ENCODE measurements at regions not wholly inside any gene's neighbourhood (a gene's known extent, or its start where the extent isn't known, plus 50 kb on each side); places are given as distances from the start of the nearest gene placed in this dataset.

GRCh38 chr6:169989594-169989993 lies 238.2 kb downstream of the ERMARD start:
- peak overlapping the region in 1 of 4 donors; percentile 82 for H3K4me3 Mint-ChIP-seq
- peaks cover 6 to 22% (median 15%) of the 10 kb centered on the region in 4 donors for H3K4me1 Mint-ChIP-seq
- Histone ChIP-seq H3K27ac (ENCODE audit: insufficient read depth, low read length, poor library complexity, severe bottlenecking) (no peak overlapping the region), H3K4me1 (ENCODE audit: control insufficient read depth, insufficient read depth, low read length, poor library complexity, severe bottlenecking) (peaks cover 14% of the 10 kb centered on the region), H3K4me3 (ENCODE audit: low read depth, low read length) (peak overlapping the region; percentile 57), H3K36me3 (ENCODE audit: control insufficient read depth, insufficient read depth, low read length) (no peaks in the 10 kb centered on the region), H3K9me3 (ENCODE audit: control insufficient read depth in 2 of 2, low read length in 2 of 2) (no peaks in the 10 kb centered on the region), H3K27me3 (ENCODE audit: control insufficient read depth, insufficient read depth, low read length) (no peaks in the 10 kb centered on the region)
- ATAC-seq (ENCODE audit: low read depth in 2 of 2) = no peak
- H3K9me3 Mint-ChIP-seq = no peaks in the 10 kb centered on the region
- H3K27me3 Mint-ChIP-seq = no peaks in the 10 kb centered on the region
- DNase-seq = no peak
- no peaks in the 10 kb centered on the region for H3K36me3 Mint-ChIP-seq
- peak overlapping the region; percentile 8 to 81 (median 18) for H3K27ac Mint-ChIP-seq

DNA sequence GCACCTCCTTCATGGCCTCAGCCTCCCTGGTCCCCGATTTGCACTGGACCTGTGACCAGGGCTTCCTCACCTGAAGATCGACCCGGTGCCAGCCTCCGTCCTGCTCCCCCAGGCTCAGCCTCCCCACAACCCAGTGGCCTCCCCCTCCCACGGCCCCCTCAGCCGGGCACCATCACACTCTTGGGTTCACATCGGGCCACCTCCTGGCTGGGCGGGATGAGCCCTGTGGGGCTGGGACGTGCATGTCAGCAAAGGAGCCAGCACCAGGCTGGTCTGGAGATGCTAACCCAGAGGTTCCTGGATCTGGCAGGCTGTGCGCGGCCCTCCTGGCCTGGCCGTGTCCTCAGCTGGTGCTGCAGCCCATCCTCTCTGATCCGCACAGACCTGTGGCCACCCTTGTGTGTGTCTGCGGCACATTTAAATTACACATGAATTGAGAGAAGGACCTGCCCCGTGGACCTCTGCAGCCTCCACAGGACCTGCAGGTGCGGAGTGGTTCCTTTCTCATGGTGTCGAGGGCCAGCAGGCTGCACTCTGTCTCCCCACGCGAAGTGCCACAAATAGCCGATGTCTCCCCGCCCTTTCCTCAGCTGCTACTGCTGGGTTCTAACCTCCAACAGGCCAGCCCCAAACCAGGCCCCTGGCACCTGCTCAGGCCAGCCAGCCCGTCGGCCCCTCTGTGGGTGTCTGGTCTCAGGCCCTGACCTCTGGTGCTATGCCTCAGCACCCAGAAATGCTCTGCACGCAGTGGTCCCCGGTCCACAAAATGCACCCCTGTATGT lies 237.5 kb downstream of the ERMARD start:
- Mint-ChIP-seq H3K4me3 (no peak overlapping the region), H3K27me3 (no peaks in the 10 kb centered on the region)

DNA sequence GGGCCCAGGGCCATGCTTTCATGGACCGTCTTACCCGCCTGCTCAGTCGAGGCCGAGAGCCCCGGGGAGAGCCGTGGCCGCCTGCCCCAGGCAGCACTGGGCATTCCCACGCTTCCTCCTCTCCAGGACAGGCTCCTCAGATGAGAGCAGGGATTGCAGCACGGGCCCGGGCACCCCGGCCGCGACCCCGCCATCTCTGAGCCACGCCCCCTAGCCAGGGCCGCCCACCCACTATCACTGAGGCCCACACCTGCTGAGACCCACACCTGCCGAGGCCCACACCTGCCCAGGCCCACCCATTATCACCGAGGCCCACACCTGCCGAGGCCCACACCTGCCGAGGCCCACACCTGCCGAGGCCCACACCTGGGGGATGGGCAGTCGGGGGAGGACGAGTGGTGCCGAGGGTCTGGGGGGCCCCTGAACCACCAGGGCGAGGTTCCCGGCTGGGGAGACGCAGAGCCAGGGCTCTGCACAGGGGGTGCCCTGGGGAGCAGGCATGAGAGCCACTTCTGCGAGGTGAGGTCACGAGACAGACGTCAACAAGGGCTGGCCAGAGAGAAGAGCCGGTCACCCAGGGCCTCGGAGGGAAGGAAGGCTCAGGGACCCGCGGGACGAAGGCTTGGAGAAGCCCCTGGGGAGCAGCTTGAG lies 235.6 kb downstream of the ERMARD start:
- Histone ChIP-seq H3K36me3 (ENCODE audit: control insufficient read depth, insufficient read depth, low read length) (no peaks in the 10 kb centered on the region), H3K4me1 (ENCODE audit: control insufficient read depth, insufficient read depth, low read length, poor library complexity, severe bottlenecking) (peaks cover 8% of the 10 kb centered on the region), H3K9me3 (ENCODE audit: control insufficient read depth in 2 of 2, low read length in 2 of 2) (no peaks in the 10 kb centered on the region), H3K27me3 (ENCODE audit: control insufficient read depth, insufficient read depth, low read length) (no peaks in the 10 kb centered on the region), H3K27ac (ENCODE audit: insufficient read depth, low read length, poor library complexity, severe bottlenecking) (no peak overlapping the region), H3K4me3 (ENCODE audit: low read depth, low read length) (no peak overlapping the region)
- H3K4me3 Mint-ChIP-seq = no peak overlapping the region
- no peak overlapping the region for H3K27ac Mint-ChIP-seq
- peaks cover 6 to 17% (median 15%) of the 10 kb centered on the region in 4 donors for H3K4me1 Mint-ChIP-seq
- H3K9me3 Mint-ChIP-seq = no peaks in the 10 kb centered on the region
- no peaks in the 10 kb centered on the region for H3K27me3 Mint-ChIP-seq
- H3K36me3 Mint-ChIP-seq = no peaks in the 10 kb centered on the region
- DNase-seq (peak in 1 of 3 donors; percentile 8), ATAC-seq (ENCODE audit: low read depth in 2 of 2) (no peak)

More for the DNA sequence above, 237.5 kb downstream of the ERMARD start:
- Histone ChIP-seq H3K36me3 (ENCODE audit: control insufficient read depth, insufficient read depth, low read length) (no peaks in the 10 kb centered on the region), H3K4me1 (ENCODE audit: control insufficient read depth, insufficient read depth, low read length, poor library complexity, severe bottlenecking) (peaks cover 14% of the 10 kb centered on the region), H3K4me3 (ENCODE audit: low read depth, low read length) (no peak overlapping the region), H3K9me3 (ENCODE audit: control insufficient read depth in 2 of 2, low read length in 2 of 2) (no peaks in the 10 kb centered on the region), H3K27me3 (ENCODE audit: control insufficient read depth, insufficient read depth, low read length) (no peaks in the 10 kb centered on the region), H3K27ac (ENCODE audit: insufficient read depth, low read length, poor library complexity, severe bottlenecking) (no peak overlapping the region)
- Mint-ChIP-seq H3K36me3 (no peaks in the 10 kb centered on the region), H3K4me1 (peaks cover 6 to 22% (median 15%) of the 10 kb centered on the region in 4 donors), H3K9me3 (no peaks in the 10 kb centered on the region), H3K27ac (no peak overlapping the region)
- DNase-seq (no peak), ATAC-seq (ENCODE audit: low read depth in 2 of 2) (no peak)

DNA sequence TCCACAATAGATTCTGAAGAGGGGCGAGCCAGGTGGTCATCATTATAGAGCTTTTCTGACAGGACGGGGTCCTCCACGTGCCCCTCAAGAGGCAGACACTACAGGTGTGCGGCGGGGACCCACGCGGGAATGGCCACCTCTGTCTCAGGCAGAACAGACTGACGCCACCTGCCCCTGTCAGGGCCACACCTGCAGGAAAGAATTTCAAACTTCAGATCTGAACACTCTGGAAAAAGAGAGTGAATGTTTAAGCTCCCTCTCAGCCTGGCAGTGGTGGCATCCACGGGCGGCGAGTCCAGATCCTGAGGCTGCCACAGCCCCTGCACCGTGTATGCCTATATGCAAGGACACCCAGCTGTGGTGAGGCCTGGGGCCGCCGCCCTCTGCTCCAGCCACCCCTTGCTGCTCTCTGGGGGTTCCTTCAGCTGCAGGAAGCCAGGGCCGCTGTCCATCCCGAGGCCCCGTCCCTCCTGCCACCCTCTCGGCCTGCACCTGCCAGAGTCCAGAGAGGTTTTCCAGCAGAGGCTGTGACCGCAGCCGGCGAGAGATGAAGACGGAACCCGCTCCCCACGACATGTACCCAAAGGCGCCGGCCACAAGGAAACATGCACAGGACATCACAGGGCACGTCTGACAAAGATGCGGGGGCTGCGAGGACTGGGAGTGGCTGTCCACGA lies 234.9 kb downstream of the ERMARD start:
- no peaks in the 10 kb centered on the region for H3K27me3 ChIP-seq (ENCODE audit: control insufficient read depth, insufficient read depth, low read length)
- Mint-ChIP-seq H3K9me3 (no peaks in the 10 kb centered on the region), H3K4me3 (peak overlapping the region in 1 of 4 donors; percentile 10), H3K4me1 (peaks cover under 1 to 13% (median 11%) of the 10 kb centered on the region in 4 donors), H3K27me3 (no peaks in the 10 kb centered on the region), H3K36me3 (no peaks in the 10 kb centered on the region), H3K27ac (peak overlapping the region in 1 of 3 donors; percentile 52)
- DNase-seq (no peak), ATAC-seq (ENCODE audit: low read depth in 2 of 2) (no peak)
- no peak overlapping the region for H3K4me3 ChIP-seq (ENCODE audit: low read depth, low read length)
- no peak overlapping the region for H3K27ac ChIP-seq (ENCODE audit: insufficient read depth, low read length, poor library complexity, severe bottlenecking)
- H3K9me3 ChIP-seq (ENCODE audit: control insufficient read depth in 2 of 2, low read length in 2 of 2) = no peaks in the 10 kb centered on the region
- H3K4me1 ChIP-seq (ENCODE audit: control insufficient read depth, insufficient read depth, low read length, poor library complexity, severe bottlenecking) = peaks cover 8% of the 10 kb centered on the region
- H3K36me3 ChIP-seq (ENCODE audit: control insufficient read depth, insufficient read depth, low read length) = no peaks in the 10 kb centered on the region

GRCh38 chr6:169985121-169986015 lies 233.9 kb downstream of the ERMARD start:
- Mint-ChIP-seq H3K27me3 (no peaks in the 10 kb centered on the region), H3K27ac (peak overlapping the region in 1 of 3 donors; percentile 52), H3K36me3 (no peaks in the 10 kb centered on the region), H3K9me3 (no peaks in the 10 kb centered on the region), H3K4me1 (peaks cover 0 to 11% (median 10%) of the 10 kb centered on the region in 4 donors), H3K4me3 (no peak overlapping the region)
- DNase-seq = no peak
- Histone ChIP-seq H3K27ac (ENCODE audit: insufficient read depth, low read length, poor library complexity, severe bottlenecking) (no peak overlapping the region), H3K9me3 (ENCODE audit: control insufficient read depth in 2 of 2, low read length in 2 of 2) (no peaks in the 10 kb centered on the region), H3K36me3 (ENCODE audit: control insufficient read depth, insufficient read depth, low read length) (no peaks in the 10 kb centered on the region), H3K4me1 (ENCODE audit: control insufficient read depth, insufficient read depth, low read length, poor library complexity, severe bottlenecking) (peaks cover 6% of the 10 kb centered on the region), H3K4me3 (ENCODE audit: low read depth, low read length) (no peak overlapping the region), H3K27me3 (ENCODE audit: control insufficient read depth, insufficient read depth, low read length) (no peaks in the 10 kb centered on the region)
- ATAC-seq (ENCODE audit: low read depth in 2 of 2) = no peak

DNA sequence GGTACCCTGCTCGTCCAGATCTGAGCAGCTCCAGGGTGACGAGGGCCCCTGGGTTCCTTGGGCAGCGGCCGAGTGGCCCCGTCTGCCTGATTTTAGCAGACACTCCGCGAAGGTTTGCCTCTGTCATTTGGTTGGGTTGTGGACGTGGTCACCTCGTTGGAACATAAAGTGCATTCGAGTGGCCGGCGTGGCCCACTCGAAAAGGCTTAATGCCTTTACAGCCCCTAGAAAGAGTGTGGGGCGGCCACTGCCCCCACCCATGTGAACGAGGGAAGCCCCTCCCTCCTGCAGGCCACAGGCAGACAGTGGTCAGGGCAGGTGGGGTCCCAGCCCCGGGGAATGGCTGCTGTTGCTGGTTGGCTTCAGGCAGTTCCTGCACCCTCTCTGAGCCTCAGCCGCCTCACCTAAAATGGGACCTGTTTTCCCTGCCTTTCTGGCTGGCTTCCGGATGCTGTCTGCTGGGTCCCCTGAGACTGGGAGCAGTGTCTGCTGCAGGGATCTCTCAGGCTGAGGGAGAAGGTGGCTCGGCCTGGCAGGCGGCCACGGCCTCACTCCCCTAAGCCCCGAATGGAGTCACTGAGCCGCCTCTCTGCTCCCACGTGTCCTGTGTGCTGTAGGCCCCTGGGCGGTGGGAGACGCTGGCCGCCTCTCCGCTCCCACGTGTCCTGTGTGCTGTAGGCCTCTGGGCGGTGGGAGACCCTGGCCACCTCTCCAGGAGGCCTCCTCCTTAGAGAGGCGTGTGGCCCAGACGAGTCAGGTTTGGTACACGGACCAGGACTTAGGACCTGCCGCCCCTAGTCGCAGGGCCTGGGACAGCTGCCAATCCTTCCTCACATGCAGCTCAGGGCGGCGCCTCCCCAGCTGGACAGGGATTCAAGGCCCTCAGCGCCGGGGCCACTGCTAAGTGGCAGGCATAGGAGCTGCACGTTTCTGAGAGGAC lies 233.0 kb downstream of the ERMARD start:
- H3K36me3 Mint-ChIP-seq = no peaks in the 10 kb centered on the region
- H3K9me3 Mint-ChIP-seq = no peaks in the 10 kb centered on the region
- H3K4me1 ChIP-seq (ENCODE audit: control insufficient read depth, insufficient read depth, low read length, poor library complexity, severe bottlenecking) = no peaks in the 10 kb centered on the region
- no peak overlapping the region for H3K4me3 Mint-ChIP-seq
- H3K27me3 ChIP-seq (ENCODE audit: control insufficient read depth, insufficient read depth, low read length) = no peaks in the 10 kb centered on the region
- no peak overlapping the region for H3K4me3 ChIP-seq (ENCODE audit: low read depth, low read length)
- no peaks in the 10 kb centered on the region for H3K9me3 ChIP-seq (ENCODE audit: control insufficient read depth in 2 of 2, low read length in 2 of 2)
- H3K27ac Mint-ChIP-seq = no peak overlapping the region
- ATAC-seq (ENCODE audit: low read depth in 2 of 2) = no peak
- H3K27me3 Mint-ChIP-seq = no peaks in the 10 kb centered on the region
- no peaks in the 10 kb centered on the region for H3K36me3 ChIP-seq (ENCODE audit: control insufficient read depth, insufficient read depth, low read length)
- H3K27ac ChIP-seq (ENCODE audit: insufficient read depth, low read length, poor library complexity, severe bottlenecking) = no peak overlapping the region
- H3K4me1 Mint-ChIP-seq = peaks cover 0 to 2% (median under 1%) of the 10 kb centered on the region in 4 donors
- no peak for DNase-seq
